Lower leg skin (tissue), 3 donors: ENCODE measurements at regions not wholly inside any gene's neighbourhood (a gene's known extent, or its start where the extent isn't known, plus 50 kb on each side); places are given as distances from the start of the nearest gene placed in this dataset.

Experiments
- CTCF ChIP-seq, 3 donors: fragments of 450-650 bp; IDR thresholded peaks; one replicate each; pipeline ENCODE4 v1.5.1; 2016; ENCODE audit warnings: antibody characterized with exemption in 3 of 3, mild to moderate bottlenecking in 3 of 3, moderate library complexity in 2 of 3
- POLR2A ChIP-seq, 2 donors: fragments of 450-650 bp; IDR thresholded peaks; one replicate each; pipeline ENCODE4 v1.6.1; 2016 to 2017; ENCODE audit warnings: antibody characterized with exemption in 2 of 2, mild to moderate bottlenecking in 1 of 2, moderate library complexity in 1 of 2

- TF ChIP-seq CTCF (IDR thresholded peaks at IDR 0.05) (no peak), POLR2A (IDR thresholded peaks at IDR 0.05) (no peak)
Observed at GRCh38 chr13:30115257-30115600, 192.1 kb downstream of the KATNAL1 start.
